ENCODE measurements at regions not wholly inside any gene's neighbourhood (a gene's known extent, or its start where the extent isn't known, plus 50 kb on each side); places are given as distances from the start of the nearest gene placed in this dataset.

DNA sequence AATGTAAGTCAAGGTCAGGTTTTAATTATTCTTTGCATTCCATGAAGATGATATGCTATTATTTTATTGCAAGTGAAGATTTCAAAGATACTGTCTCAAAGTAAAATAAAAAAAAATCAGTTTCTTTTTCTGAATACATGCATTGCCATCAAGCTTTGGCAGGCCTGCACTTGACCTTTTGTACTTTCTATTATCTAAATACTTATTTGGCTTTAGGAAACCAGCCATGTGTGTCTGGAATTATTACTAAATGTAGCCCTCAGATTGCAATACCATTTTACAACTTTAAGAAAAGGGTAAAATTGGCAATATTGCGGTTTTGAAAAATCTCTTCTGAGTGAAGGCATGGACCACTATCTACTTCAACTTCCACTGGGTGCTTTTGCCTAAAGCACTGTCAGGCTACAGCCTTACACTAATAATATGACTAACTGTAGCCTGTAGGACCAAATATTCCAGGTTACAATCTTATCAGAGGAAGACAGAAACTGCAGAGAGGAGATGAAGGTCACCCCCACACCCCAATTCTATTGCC lies 349.4 kb upstream of the DCBLD2 start (continued):
- TF ChIP-seq ZNF136 (CRISPR knock-in tag; IDR thresholded peaks at IDR 0.05; ENCODE audit: low read depth) (no peak), SNAPC5 (CRISPR knock-in tag; IDR thresholded peaks at IDR 0.05; ENCODE audit: borderline replicate concordance) (no peak)

GRCh38 chr3:99250272-99250671 lies 348.8 kb upstream of the DCBLD2 start:
- ATAC-seq, result no peak
- H3K4me1 ChIP-seq (ENCODE audit: insufficient read depth, low read length), result no peaks in the 10 kb centered on the region
- no peaks in the 10 kb centered on the region for H3K36me3 ChIP-seq (replicated peaks in 1 of 2; ENCODE audit: control insufficient read depth in 1 of 2, insufficient read depth in 2 of 2, low read length in 2 of 2)
- H3K27me3 ChIP-seq (ENCODE audit: control insufficient read depth in 1 of 2, insufficient read depth in 2 of 2, low read length in 2 of 2), result no peaks in the 10 kb centered on the region
- no peak overlapping the region for H3K4me2 ChIP-seq (ENCODE audit: low read depth, low read length)
- CTCF ChIA-PET (ENCODE audit: low intra/inter-chr PET ratio, low total read pairs), result no interaction called here
- 0% methylated on average over 4 of the region's 4 CpGs for WGBS (ENCODE audit: low lambda C conversion rate)
- DNase-seq (ENCODE audit: low spot score), result no peak
- no peak overlapping the region for H3K4me3 ChIP-seq (replicated peaks in 1 of 3; ENCODE audit: insufficient read depth in 1 of 3, low read depth in 2 of 3, low read length in 3 of 3)
- intact Hi-C loops (cut with micrococcal nuclease; ENCODE audit: unreplicated experiment), result no loop called here
- POLR2A ChIA-PET, result no interaction called here
- FAIRE-seq, result no peak
- in situ Hi-C loops (cut with HindIII; ENCODE audit: extremely low pct_ligation_motif_present, low pct_unique_long_range_greater_than_20kb), result no loop called here
- TF ChIP-seq RBFOX2 (IDR thresholded peaks at IDR 0.05; ENCODE audit: low read depth, low read length) (no peak), MAFK (conservative IDR thresholded peaks at IDR 0.05 in 1 of 2, IDR thresholded peaks at IDR 0.05 in 1 of 2; ENCODE audit: low read length in 2 of 2) (peak; percentile 1 to 70; a peak in 2 of 4 replicates), MAFF (IDR thresholded peaks at IDR 0.05; ENCODE audit: low read depth, low read length) (peak; percentile 49)
- H4K20me1 ChIP-seq (ENCODE audit: insufficient read depth, low read length), result no peaks in the 10 kb centered on the region
- BruUV-seq (replicated peaks), result no TSS peak
- no peak overlapping the region for H3K9ac ChIP-seq (ENCODE audit: insufficient read depth, low read depth, low read length)
- no peaks in the 10 kb centered on the region for H3K79me2 ChIP-seq (ENCODE audit: insufficient read depth, low read length)
- H3K9me3 ChIP-seq (ENCODE audit: low read length), result no peaks in the 10 kb centered on the region
- H2AFZ ChIP-seq (ENCODE audit: low read length), result no peak overlapping the region
- no peak overlapping the region for H3K27ac ChIP-seq (ENCODE audit: extremely low read length, insufficient read depth, low read length)

DNA sequence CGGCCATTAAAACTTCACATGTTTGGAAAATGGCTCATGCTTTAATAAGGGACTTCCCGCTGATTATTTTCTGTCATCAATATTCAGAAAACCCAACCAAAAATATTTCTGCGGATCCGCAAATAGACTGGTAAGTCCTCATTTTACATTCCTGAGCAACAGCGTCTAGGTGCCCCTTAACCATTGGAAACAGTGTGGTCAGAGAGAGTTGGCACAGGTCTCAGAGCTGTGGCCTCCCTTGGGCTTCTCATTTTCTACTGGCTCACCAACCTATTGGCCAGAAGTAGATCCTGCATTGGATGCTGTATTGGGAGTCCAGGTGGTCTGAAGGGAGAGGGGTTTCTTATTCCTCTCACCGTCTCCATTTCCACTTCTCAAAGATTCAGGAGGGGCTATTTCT lies 348.1 kb upstream of the DCBLD2 start:
- TF ChIP-seq BCLAF1 (IDR thresholded peaks at IDR 0.05) (no peak), ARHGAP35 (CRISPR knock-in tag; IDR thresholded peaks at IDR 0.05; ENCODE audit: borderline replicate concordance) (no peak), GATAD2A (CRISPR knock-in tag; IDR thresholded peaks at IDR 0.05) (no peak), ZNF224 (CRISPR knock-in tag; IDR thresholded peaks at IDR 0.05) (no peak), ZBTB7A (CRISPR knock-in tag; IDR thresholded peaks at IDR 0.05) (no peak), ZNF773 (CRISPR knock-in tag; IDR thresholded peaks at IDR 0.05; ENCODE audit: borderline replicate concordance) (no peak), ZNF7 (CRISPR knock-in tag; IDR thresholded peaks at IDR 0.05) (no peak)
- no peaks in the 10 kb centered on the region for H3K79me2 ChIP-seq (ENCODE audit: insufficient read depth, low read length)
- no peak overlapping the region for H3K4me3 ChIP-seq (replicated peaks in 1 of 3; ENCODE audit: insufficient read depth in 1 of 3, low read depth in 2 of 3, low read length in 3 of 3)
- no peaks in the 10 kb centered on the region for H3K9me3 ChIP-seq (ENCODE audit: low read length)
- intact Hi-C loops (cut with micrococcal nuclease; ENCODE audit: unreplicated experiment), result no loop called here
- no TSS peak for BruUV-seq (replicated peaks)
- in situ Hi-C loops (cut with HindIII; ENCODE audit: extremely low pct_ligation_motif_present, low pct_unique_long_range_greater_than_20kb), result no loop called here
- CTCF ChIA-PET (ENCODE audit: low intra/inter-chr PET ratio, low total read pairs), result no interaction called here
- no peak overlapping the region for H3K9ac ChIP-seq (ENCODE audit: insufficient read depth, low read depth, low read length)
- DNase-seq (ENCODE audit: low spot score) (no peak), FAIRE-seq (no peak), ATAC-seq (no peak)
- no peak overlapping the region for H2AFZ ChIP-seq (ENCODE audit: low read length)
- H4K20me1 ChIP-seq (ENCODE audit: insufficient read depth, low read length), result no peaks in the 10 kb centered on the region
- H3K27ac ChIP-seq (ENCODE audit: extremely low read length, insufficient read depth, low read length), result no peak overlapping the region
- WGBS (ENCODE audit: low lambda C conversion rate), result 33% methylated on average over 6 of the region's 6 CpGs
- POLR2A ChIA-PET, result no interaction called here
- no peaks in the 10 kb centered on the region for H3K4me1 ChIP-seq (ENCODE audit: insufficient read depth, low read length)
- H3K4me2 ChIP-seq (ENCODE audit: low read depth, low read length), result no peak overlapping the region
- no peaks in the 10 kb centered on the region for H3K27me3 ChIP-seq (ENCODE audit: control insufficient read depth in 1 of 2, insufficient read depth in 2 of 2, low read length in 2 of 2)
- no peaks in the 10 kb centered on the region for H3K36me3 ChIP-seq (replicated peaks in 1 of 2; ENCODE audit: control insufficient read depth in 1 of 2, insufficient read depth in 2 of 2, low read length in 2 of 2)

Measured in HepG2 (cell line).